Duodenal mucosa (tissue), 2 donors: ENCODE measurements at regions not wholly inside any gene's neighbourhood (a gene's known extent, or its start where the extent isn't known, plus 50 kb on each side); places are given as distances from the start of the nearest gene placed in this dataset.

ENCODE experiments used
- H3K27ac ChIP-seq: one replicate; pipeline ENCODE4 v1.7.0; 2013; ENCODE audit warnings: low read depth, low read length
- H3K27me3 ChIP-seq, 2 donors: one replicate each; pipeline ENCODE4 v1.7.0; 2013; ENCODE audit warnings: low read length in 2 of 2, control low read depth in 1 of 2; ENCODE audit not compliant: insufficient read depth in 2 of 2, control insufficient read depth in 1 of 2
- H3K36me3 ChIP-seq, 2 donors: one replicate each; pipeline ENCODE4 v1.7.0; 2013; ENCODE audit warnings: low read length in 2 of 2, control low read depth in 1 of 2; ENCODE audit not compliant: insufficient read depth in 2 of 2, control insufficient read depth in 1 of 2
- H3K4me1 ChIP-seq, 2 donors: one replicate each; pipeline ENCODE4 v1.7.0; 2013; ENCODE audit warnings: low read length in 2 of 2, control low read depth in 1 of 2; ENCODE audit not compliant: insufficient read depth in 2 of 2, control insufficient read depth in 1 of 2
- H3K4me3 ChIP-seq, 2 donors: one replicate each; pipeline ENCODE4 v1.7.0; 2013; ENCODE audit warnings: low read length in 2 of 2, low read depth in 1 of 2
- H3K9ac ChIP-seq, 2 donors: one replicate each; pipeline ENCODE4 v1.7.0; 2013; ENCODE audit warnings: low read length in 2 of 2, low read depth in 1 of 2
- H3K9me3 ChIP-seq, 2 donors: one replicate each; pipeline ENCODE4 v1.7.0; 2013; ENCODE audit warnings: low read length in 2 of 2, control low read depth in 1 of 2; ENCODE audit not compliant: control insufficient read depth in 1 of 2

GRCh38 chr10:121409466-121410104 lies 188.7 kb downstream of the FGFR2 start:
- Histone ChIP-seq H3K4me3 (no peak overlapping the region), H3K27me3 (no peaks in the 10 kb centered on the region), H3K9ac (no peak overlapping the region), H3K27ac (no peak overlapping the region), H3K4me1 (no peaks in the 10 kb centered on the region), H3K36me3 (no peaks in the 10 kb centered on the region), H3K9me3 (no peaks in the 10 kb centered on the region)

GRCh38 chr10:121411004-121411403 lies 187.2 kb downstream of the FGFR2 start:
- no peaks in the 10 kb centered on the region for H3K36me3 ChIP-seq
- no peak overlapping the region for H3K9ac ChIP-seq
- H3K27me3 ChIP-seq, result no peaks in the 10 kb centered on the region
- no peak overlapping the region for H3K4me3 ChIP-seq
- H3K27ac ChIP-seq, result no peak overlapping the region
- H3K4me1 ChIP-seq, result peaks cover 0 to 4% of the 10 kb centered on the region in 2 donors
- no peaks in the 10 kb centered on the region for H3K9me3 ChIP-seq

GRCh38 chr10:121413951-121414350 lies 184.3 kb downstream of the FGFR2 start:
- Histone ChIP-seq H3K9me3 (no peaks in the 10 kb centered on the region), H3K36me3 (no peaks in the 10 kb centered on the region), H3K4me1 (peaks cover 0 to 4% of the 10 kb centered on the region in 2 donors), H3K9ac (no peak overlapping the region), H3K27me3 (no peaks in the 10 kb centered on the region), H3K27ac (no peak overlapping the region), H3K4me3 (no peak overlapping the region)

GRCh38 chr10:121414366-121415062 lies 183.7 kb downstream of the FGFR2 start:
- H3K27ac ChIP-seq, result no peak overlapping the region
- H3K9ac ChIP-seq, result no peak overlapping the region
- H3K4me1 ChIP-seq, result peaks cover 0 to 4% of the 10 kb centered on the region in 2 donors
- H3K27me3 ChIP-seq, result no peaks in the 10 kb centered on the region
- no peaks in the 10 kb centered on the region for H3K9me3 ChIP-seq
- no peak overlapping the region for H3K4me3 ChIP-seq
- H3K36me3 ChIP-seq, result no peaks in the 10 kb centered on the region

GRCh38 chr10:121415063-121415399 lies 183.2 kb downstream of the FGFR2 start:
- Histone ChIP-seq H3K4me3 (no peak overlapping the region), H3K27ac (no peak overlapping the region), H3K36me3 (no peaks in the 10 kb centered on the region), H3K9me3 (no peaks in the 10 kb centered on the region), H3K9ac (no peak overlapping the region), H3K4me1 (peaks cover 0 to 4% of the 10 kb centered on the region in 2 donors), H3K27me3 (no peaks in the 10 kb centered on the region)

- Histone ChIP-seq H3K36me3 (no peaks in the 10 kb centered on the region), H3K27me3 (no peaks in the 10 kb centered on the region), H3K9me3 (no peaks in the 10 kb centered on the region), H3K27ac (no peak overlapping the region), H3K4me1 (peaks cover 0 to 4% of the 10 kb centered on the region in 2 donors), H3K9ac (no peak overlapping the region), H3K4me3 (no peak overlapping the region)
Observed at GRCh38 chr10:121416071-121416470, 182.2 kb downstream of the FGFR2 start.

- Histone ChIP-seq H3K27ac (no peak overlapping the region), H3K36me3 (no peaks in the 10 kb centered on the region), H3K4me1 (peaks cover 0 to 4% of the 10 kb centered on the region in 2 donors), H3K27me3 (no peaks in the 10 kb centered on the region), H3K4me3 (no peak overlapping the region), H3K9me3 (no peaks in the 10 kb centered on the region), H3K9ac (no peak overlapping the region)
Observed at GRCh38 chr10:121417298-121417697, 180.9 kb downstream of the FGFR2 start.

- Histone ChIP-seq H3K4me3 (no peak overlapping the region), H3K9ac (no peak overlapping the region), H3K27me3 (no peaks in the 10 kb centered on the region), H3K36me3 (no peaks in the 10 kb centered on the region), H3K9me3 (no peaks in the 10 kb centered on the region), H3K27ac (no peak overlapping the region), H3K4me1 (peaks cover 0 to 4% of the 10 kb centered on the region in 2 donors)
Observed at GRCh38 chr10:121418126-121418777, 180.0 kb downstream of the FGFR2 start.

- no peaks in the 10 kb centered on the region for H3K36me3 ChIP-seq
Observed at GRCh38 chr10:121420006-121420405, 178.2 kb downstream of the FGFR2 start.

GRCh38 chr10:121422096-121422495 lies 176.1 kb downstream of the FGFR2 start:
- Histone ChIP-seq H3K4me3 (no peak overlapping the region), H3K4me1 (no peaks in the 10 kb centered on the region), H3K27me3 (no peaks in the 10 kb centered on the region), H3K36me3 (no peaks in the 10 kb centered on the region), H3K27ac (no peak overlapping the region), H3K9ac (no peak overlapping the region), H3K9me3 (no peaks in the 10 kb centered on the region)

More at GRCh38 chr10:121420006-121420405, 178.2 kb downstream of the FGFR2 start:
- Histone ChIP-seq H3K9me3 (no peaks in the 10 kb centered on the region), H3K27ac (no peak overlapping the region), H3K4me1 (peaks cover 0 to 2% of the 10 kb centered on the region in 2 donors), H3K27me3 (no peaks in the 10 kb centered on the region), H3K9ac (no peak overlapping the region), H3K4me3 (no peak overlapping the region)
